ENCODE measurements at regions not wholly inside any gene's neighbourhood (a gene's known extent, or its start where the extent isn't known, plus 50 kb on each side); places are given as distances from the start of the nearest gene placed in this dataset.

GRCh38 chr14:54117924-54118323, 161.3 kb upstream of the BMP4 start:
- ATAC-seq (replicated peaks; ENCODE audit: extremely low read depth, poor library complexity, severe bottlenecking), result no peak

GRCh38 chr14:54120260-54120659, 163.6 kb upstream of the BMP4 start:
- DNase-seq (ENCODE audit: low spot score in 2 of 2) (no peak), ATAC-seq (replicated peaks; ENCODE audit: extremely low read depth, poor library complexity, severe bottlenecking) (no peak)
- Mint-ChIP-seq H3K4me1 (no peaks in the 10 kb centered on the region), H3K27ac (ENCODE audit: low read depth) (no peak overlapping the region), H3K9me3 (peaks cover 6% of the 10 kb centered on the region), H3K36me3 (ENCODE audit: insufficient read depth) (no peaks in the 10 kb centered on the region), H3K27me3 (no peaks in the 10 kb centered on the region), H3K4me3 (no peak overlapping the region)

More at GRCh38 chr14:54117924-54118323, 161.3 kb upstream of the BMP4 start:
- H3K4me3 Mint-ChIP-seq, result no peak overlapping the region
- H3K4me1 Mint-ChIP-seq, result no peaks in the 10 kb centered on the region
- DNase-seq (ENCODE audit: low spot score in 2 of 2), result no peak
- H3K36me3 Mint-ChIP-seq (ENCODE audit: insufficient read depth), result no peaks in the 10 kb centered on the region
- no peaks in the 10 kb centered on the region for H3K27me3 Mint-ChIP-seq
- no peaks in the 10 kb centered on the region for H3K9me3 Mint-ChIP-seq
- H3K27ac Mint-ChIP-seq (ENCODE audit: low read depth), result no peak overlapping the region

DNA sequence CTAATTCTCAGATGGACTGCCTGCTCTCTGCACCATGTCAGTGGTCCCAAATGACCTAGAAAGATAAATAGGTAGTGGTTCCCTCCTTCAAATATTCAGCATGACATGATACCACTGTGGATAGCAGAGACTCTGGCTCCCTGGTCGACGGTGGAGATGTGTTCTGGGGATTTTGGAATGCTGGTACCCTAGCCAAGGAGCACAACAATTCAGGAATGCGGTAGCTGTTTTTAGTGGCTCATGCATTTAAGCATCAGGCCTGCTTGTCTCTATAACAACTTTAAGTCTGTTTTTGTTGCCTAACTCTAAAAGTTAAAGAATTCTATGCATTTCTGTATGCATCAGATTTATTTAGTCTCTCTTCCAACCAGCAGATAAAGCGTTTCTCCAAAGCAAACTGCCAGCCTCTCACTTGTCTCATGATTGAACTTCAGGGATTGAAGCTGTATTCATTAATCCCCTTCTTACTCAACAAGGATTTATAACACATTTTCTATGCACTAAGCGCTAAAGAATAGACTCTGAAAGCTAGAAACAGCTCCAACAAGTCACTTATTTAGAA, 164.9 kb upstream of the BMP4 start:
- Mint-ChIP-seq H3K4me3 (no peak overlapping the region), H3K27me3 (no peaks in the 10 kb centered on the region), H3K27ac (ENCODE audit: low read depth) (no peak overlapping the region), H3K36me3 (ENCODE audit: insufficient read depth) (no peaks in the 10 kb centered on the region), H3K4me1 (no peaks in the 10 kb centered on the region), H3K9me3 (peaks cover 6% of the 10 kb centered on the region)
- DNase-seq (ENCODE audit: low spot score in 2 of 2) (no peak), ATAC-seq (replicated peaks; ENCODE audit: extremely low read depth, poor library complexity, severe bottlenecking) (no peak)

- no peak overlapping the region for H3K27ac Mint-ChIP-seq (ENCODE audit: low read depth)
- no peaks in the 10 kb centered on the region for H3K27me3 Mint-ChIP-seq
- no peak overlapping the region for H3K4me3 Mint-ChIP-seq
- H3K36me3 Mint-ChIP-seq (ENCODE audit: insufficient read depth), result no peaks in the 10 kb centered on the region
- DNase-seq (ENCODE audit: low spot score in 2 of 2) (no peak), ATAC-seq (replicated peaks; ENCODE audit: extremely low read depth, poor library complexity, severe bottlenecking) (no peak)
- H3K9me3 Mint-ChIP-seq, result peaks cover 17% of the 10 kb centered on the region
- no peaks in the 10 kb centered on the region for H3K4me1 Mint-ChIP-seq
Observed at GRCh38 chr14:54123841-54124240, 167.2 kb upstream of the BMP4 start.

- no peak for DNase-seq (ENCODE audit: low spot score in 2 of 2)
- Mint-ChIP-seq H3K4me1 (no peaks in the 10 kb centered on the region), H3K9me3 (peaks cover 17% of the 10 kb centered on the region), H3K27ac (ENCODE audit: low read depth) (no peak overlapping the region), H3K4me3 (no peak overlapping the region), H3K36me3 (ENCODE audit: insufficient read depth) (no peaks in the 10 kb centered on the region), H3K27me3 (no peaks in the 10 kb centered on the region)
- ATAC-seq (replicated peaks; ENCODE audit: extremely low read depth, poor library complexity, severe bottlenecking), result no peak
Observed at GRCh38 chr14:54125109-54125508, 168.5 kb upstream of the BMP4 start.

GRCh38 chr14:54126947-54127346, 170.3 kb upstream of the BMP4 start:
- ATAC-seq (replicated peaks; ENCODE audit: extremely low read depth, poor library complexity, severe bottlenecking) (no peak), DNase-seq (ENCODE audit: low spot score in 2 of 2) (no peak)
- H3K27me3 Mint-ChIP-seq, result no peaks in the 10 kb centered on the region
- no peak overlapping the region for H3K4me3 Mint-ChIP-seq
- no peaks in the 10 kb centered on the region for H3K36me3 Mint-ChIP-seq (ENCODE audit: insufficient read depth)
- H3K9me3 Mint-ChIP-seq, result peaks cover 17% of the 10 kb centered on the region
- H3K27ac Mint-ChIP-seq (ENCODE audit: low read depth), result no peak overlapping the region
- no peaks in the 10 kb centered on the region for H3K4me1 Mint-ChIP-seq

DNA sequence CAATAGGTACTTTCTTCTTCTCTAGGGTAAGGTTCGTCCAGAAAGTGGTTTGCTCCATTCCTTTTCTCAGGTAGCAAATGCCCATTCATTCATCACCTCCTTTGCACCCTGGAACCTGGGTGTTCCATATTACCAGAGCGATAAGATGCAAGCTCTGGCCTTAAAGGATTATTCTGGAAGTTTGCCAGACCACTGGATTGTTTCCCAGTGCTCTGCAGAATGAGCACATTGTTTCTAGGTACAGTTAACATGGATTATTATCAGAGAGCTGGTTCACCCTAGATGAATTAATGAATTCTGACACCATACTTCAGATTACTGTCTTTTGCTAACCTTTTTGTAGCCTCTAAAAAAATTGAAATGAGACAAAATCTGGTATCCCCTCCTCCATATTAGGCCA, 170.9 kb upstream of the BMP4 start:
- Mint-ChIP-seq H3K4me3 (no peak overlapping the region), H3K4me1 (no peaks in the 10 kb centered on the region), H3K9me3 (peaks cover 17% of the 10 kb centered on the region), H3K27me3 (no peaks in the 10 kb centered on the region), H3K27ac (ENCODE audit: low read depth) (no peak overlapping the region), H3K36me3 (ENCODE audit: insufficient read depth) (no peaks in the 10 kb centered on the region)
- no peak for ATAC-seq (replicated peaks; ENCODE audit: extremely low read depth, poor library complexity, severe bottlenecking)
- DNase-seq (ENCODE audit: low spot score in 2 of 2), result no peak

- Mint-ChIP-seq H3K4me3 (no peak overlapping the region), H3K27ac (ENCODE audit: low read depth) (no peak overlapping the region), H3K27me3 (no peaks in the 10 kb centered on the region), H3K9me3 (peaks cover 11% of the 10 kb centered on the region), H3K36me3 (ENCODE audit: insufficient read depth) (no peaks in the 10 kb centered on the region), H3K4me1 (no peaks in the 10 kb centered on the region)
- no peak for DNase-seq (ENCODE audit: low spot score in 2 of 2)
- no peak for ATAC-seq (replicated peaks; ENCODE audit: extremely low read depth, poor library complexity, severe bottlenecking)
Observed at GRCh38 chr14:54129850-54130640, 173.4 kb upstream of the BMP4 start.

- no peaks in the 10 kb centered on the region for H3K4me1 Mint-ChIP-seq
- H3K27ac Mint-ChIP-seq (ENCODE audit: low read depth), result no peak overlapping the region
- no peaks in the 10 kb centered on the region for H3K27me3 Mint-ChIP-seq
- ATAC-seq (replicated peaks; ENCODE audit: extremely low read depth, poor library complexity, severe bottlenecking) (no peak), DNase-seq (ENCODE audit: low spot score in 2 of 2) (no peak)
- H3K9me3 Mint-ChIP-seq, result peaks cover 6% of the 10 kb centered on the region
- no peaks in the 10 kb centered on the region for H3K36me3 Mint-ChIP-seq (ENCODE audit: insufficient read depth)
- no peak overlapping the region for H3K4me3 Mint-ChIP-seq
Observed at GRCh38 chr14:54132496-54132895, 175.9 kb upstream of the BMP4 start.

- Mint-ChIP-seq H3K9me3 (no peaks in the 10 kb centered on the region), H3K4me1 (no peaks in the 10 kb centered on the region), H3K4me3 (no peak overlapping the region), H3K27ac (ENCODE audit: low read depth) (no peak overlapping the region), H3K36me3 (ENCODE audit: insufficient read depth) (no peaks in the 10 kb centered on the region), H3K27me3 (no peaks in the 10 kb centered on the region)
- ATAC-seq (replicated peaks; ENCODE audit: extremely low read depth, poor library complexity, severe bottlenecking), result no peak
- no peak for DNase-seq (ENCODE audit: low spot score in 2 of 2)
Observed at GRCh38 chr14:54133896-54134295, 177.3 kb upstream of the BMP4 start.

GRCh38 chr14:54135804-54136280, 179.2 kb upstream of the BMP4 start:
- Mint-ChIP-seq H3K4me1 (no peaks in the 10 kb centered on the region), H3K27ac (ENCODE audit: low read depth) (no peak overlapping the region), H3K36me3 (ENCODE audit: insufficient read depth) (no peaks in the 10 kb centered on the region), H3K27me3 (no peaks in the 10 kb centered on the region), H3K9me3 (no peaks in the 10 kb centered on the region), H3K4me3 (no peak overlapping the region)
- DNase-seq (ENCODE audit: low spot score in 2 of 2) (no peak), ATAC-seq (replicated peaks; ENCODE audit: extremely low read depth, poor library complexity, severe bottlenecking) (no peak)

DNA sequence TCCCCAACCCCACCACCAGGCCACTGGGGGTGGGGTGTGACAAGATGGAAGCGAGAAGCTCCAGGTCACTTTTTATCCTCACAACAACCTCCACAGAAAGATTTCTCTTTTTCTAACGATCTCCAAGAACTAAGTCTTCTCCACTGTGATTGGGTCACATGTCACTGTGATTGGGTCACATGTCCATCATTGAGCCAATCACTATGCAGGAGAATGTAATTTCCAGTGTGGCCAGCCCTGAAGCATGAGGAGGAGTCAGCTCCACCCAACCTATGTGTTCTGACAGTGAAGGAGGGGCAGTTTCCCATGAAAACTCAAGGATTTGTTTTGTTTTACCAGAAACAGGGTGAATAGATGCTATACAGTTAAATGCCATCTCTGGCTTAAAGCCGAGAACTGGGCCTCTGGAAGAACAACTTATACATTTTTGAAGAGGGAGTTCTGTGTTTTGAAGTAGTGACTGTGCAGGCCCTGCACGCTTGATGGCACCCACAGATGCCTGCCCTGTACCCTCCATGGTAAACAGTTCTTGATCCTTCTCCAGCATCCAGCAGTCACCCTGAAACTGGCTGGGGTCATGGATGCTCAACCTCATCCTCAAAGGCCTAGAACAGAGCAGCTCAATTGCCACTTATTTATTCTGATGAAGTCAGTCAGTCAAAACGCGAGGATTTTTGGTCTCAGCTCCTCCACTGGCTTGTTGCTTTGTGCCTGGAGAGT, 180.4 kb upstream of the BMP4 start:
- DNase-seq (ENCODE audit: low spot score in 2 of 2), result no peak
- Mint-ChIP-seq H3K36me3 (ENCODE audit: insufficient read depth) (no peaks in the 10 kb centered on the region), H3K27me3 (no peaks in the 10 kb centered on the region), H3K9me3 (no peaks in the 10 kb centered on the region), H3K4me1 (no peaks in the 10 kb centered on the region), H3K27ac (ENCODE audit: low read depth) (no peak overlapping the region), H3K4me3 (no peak overlapping the region)
- ATAC-seq (replicated peaks; ENCODE audit: extremely low read depth, poor library complexity, severe bottlenecking), result no peak

DNA sequence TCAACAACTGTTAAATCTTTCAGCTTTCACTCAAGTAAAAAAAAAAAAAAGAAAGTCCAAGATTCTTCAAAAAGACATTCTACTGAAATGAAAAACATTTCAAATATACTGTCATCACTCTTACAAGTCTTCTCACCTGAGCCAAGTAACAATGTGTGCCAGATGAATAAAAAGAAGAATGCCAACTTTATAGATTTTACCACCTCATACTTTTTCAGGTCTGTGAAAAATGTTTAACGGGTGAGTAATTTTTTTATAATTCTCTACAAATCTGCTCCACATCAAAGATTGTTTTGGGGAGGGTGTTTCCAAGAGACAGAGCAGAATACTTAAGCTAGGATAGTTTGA, 181.0 kb upstream of the BMP4 start:
- Mint-ChIP-seq H3K4me1 (no peaks in the 10 kb centered on the region), H3K4me3 (no peak overlapping the region), H3K36me3 (ENCODE audit: insufficient read depth) (no peaks in the 10 kb centered on the region), H3K9me3 (no peaks in the 10 kb centered on the region), H3K27me3 (peaks cover 3% of the 10 kb centered on the region), H3K27ac (ENCODE audit: low read depth) (no peak overlapping the region)
- DNase-seq (ENCODE audit: low spot score in 2 of 2), result no peak
- ATAC-seq (replicated peaks; ENCODE audit: extremely low read depth, poor library complexity, severe bottlenecking), result no peak

Data from central memory CD8-positive, alpha-beta T cell (primary cell).